KMS-11 (cell line): ENCODE measurements at regions not wholly inside any gene's neighbourhood (a gene's known extent, or its start where the extent isn't known, plus 50 kb on each side); places are given as distances from the start of the nearest gene placed in this dataset.

Experiments
- H2AFZ ChIP-seq: fragments of 200-600 bp; sonication (generic); 2 replicates; pipeline ENCODE4 v1.6.1; 2016; ENCODE audit warnings: antibody characterized with exemption, mixed run types, low read depth
- H3K27ac ChIP-seq: fragments of 200-600 bp; sonication (generic); 2 replicates; pipeline ENCODE4 v1.6.1; 2016; ENCODE audit warnings: mild to moderate bottlenecking, mixed run types
- H3K27me3 ChIP-seq: fragments of 200-600 bp; sonication (generic); 2 replicates; pipeline ENCODE4 v1.6.1; 2017; ENCODE audit warnings: mild to moderate bottlenecking, low read depth, mixed run types, moderate library complexity; ENCODE audit not compliant: insufficient read depth
- H3K36me3 ChIP-seq: fragments of 200-600 bp; sonication (generic); 2 replicates; pipeline ENCODE4 v1.6.1; 2017; ENCODE audit warnings: mild to moderate bottlenecking, mixed run types; ENCODE audit not compliant: insufficient read depth
- H3K4me1 ChIP-seq: fragments of 200-600 bp; sonication (generic); 2 replicates; pipeline ENCODE4 v1.6.1; 2016; ENCODE audit warnings: mild to moderate bottlenecking, low read depth, mixed run types; ENCODE audit not compliant: poor library complexity, severe bottlenecking
- H3K4me2 ChIP-seq: fragments of 200-600 bp; sonication (generic); 2 replicates; pipeline ENCODE4 v1.7.0; 2016; ENCODE audit warnings: mild to moderate bottlenecking, mixed run types
- H3K4me3 ChIP-seq: fragments of 200-600 bp; sonication (generic); IDR thresholded peaks from 2 replicates; pipeline ENCODE4 v1.6.1; 2017; ENCODE audit warnings: low read depth, low read length, mixed read lengths; ENCODE audit not compliant: insufficient read depth
- H3K79me2 ChIP-seq: fragments of 200-600 bp; sonication (generic); 2 replicates; pipeline ENCODE4 v1.6.1; 2016; ENCODE audit warnings: low read depth, mixed run types; ENCODE audit not compliant: insufficient read depth
- H3K9ac ChIP-seq: fragments of 200-600 bp; sonication (generic); 2 replicates; pipeline ENCODE4 v1.6.1; 2016; ENCODE audit warnings: mild to moderate bottlenecking, mixed run types
- H4K20me1 ChIP-seq: fragments of 200-600 bp; sonication (generic); 2 replicates; pipeline ENCODE4 v1.6.1; 2016; ENCODE audit warnings: mild to moderate bottlenecking, mixed run types; ENCODE audit not compliant: insufficient read depth
- TF ChIP-seq, protein P1 (sequence below): fragments of 200-600 bp; sonication (generic); conservative IDR thresholded peaks from 2 replicates; pipeline ENCODE4 v1.6.1; 2017; ENCODE audit warnings: low read depth, mild to moderate bottlenecking, antibody characterized with exemption, low read length, moderate library complexity, mixed read lengths

DNA sequence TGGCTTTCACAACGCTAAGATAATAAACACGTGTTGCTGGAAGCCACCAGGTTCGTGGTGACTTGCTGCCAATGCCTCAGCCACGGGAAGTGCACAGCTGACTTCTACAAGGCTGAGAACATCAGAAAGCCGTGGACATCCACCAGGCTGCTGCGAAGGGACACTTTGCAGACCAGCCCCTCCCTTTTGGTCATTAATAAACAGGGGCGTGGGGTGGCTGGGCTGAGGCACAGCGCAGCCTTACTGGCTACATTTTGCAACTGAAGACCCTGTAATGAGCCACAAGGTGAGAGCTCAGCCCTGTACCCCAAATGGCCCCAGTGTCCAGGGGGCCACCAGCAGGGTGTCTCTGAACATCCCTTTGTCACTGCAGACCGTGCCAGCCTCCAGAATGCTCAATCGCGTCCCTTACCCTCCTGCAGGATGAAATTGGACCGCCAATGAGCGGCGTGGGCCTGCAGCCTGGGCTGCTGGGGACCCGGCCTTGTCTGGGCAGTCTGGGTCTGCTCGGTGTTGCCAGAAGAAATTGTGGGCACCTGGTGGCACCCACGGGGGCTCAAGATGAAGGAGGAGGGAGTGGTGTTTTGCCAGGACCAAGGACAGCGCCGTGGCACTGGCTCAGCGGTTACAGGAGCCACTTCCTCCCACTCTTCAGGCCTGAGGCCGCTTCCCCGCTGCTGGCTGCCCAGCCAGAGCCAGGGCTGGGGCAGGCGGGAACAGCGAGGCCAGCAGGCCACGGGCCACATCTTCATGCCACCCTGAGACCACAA, 181.9 kb downstream of the CTTN start:
- Histone ChIP-seq H3K36me3 (no peaks in the 10 kb centered on the region), H3K79me2 (no peaks in the 10 kb centered on the region), H3K27ac (no peak overlapping the region), H3K4me1 (no peaks in the 10 kb centered on the region), H4K20me1 (no peaks in the 10 kb centered on the region), H3K4me2 (no peak overlapping the region), H2AFZ (no peak overlapping the region), H3K27me3 (no peaks in the 10 kb centered on the region), H3K4me3 (no peak overlapping the region), H3K9ac (no peak overlapping the region)
- TF ChIP-seq, protein P1, sequence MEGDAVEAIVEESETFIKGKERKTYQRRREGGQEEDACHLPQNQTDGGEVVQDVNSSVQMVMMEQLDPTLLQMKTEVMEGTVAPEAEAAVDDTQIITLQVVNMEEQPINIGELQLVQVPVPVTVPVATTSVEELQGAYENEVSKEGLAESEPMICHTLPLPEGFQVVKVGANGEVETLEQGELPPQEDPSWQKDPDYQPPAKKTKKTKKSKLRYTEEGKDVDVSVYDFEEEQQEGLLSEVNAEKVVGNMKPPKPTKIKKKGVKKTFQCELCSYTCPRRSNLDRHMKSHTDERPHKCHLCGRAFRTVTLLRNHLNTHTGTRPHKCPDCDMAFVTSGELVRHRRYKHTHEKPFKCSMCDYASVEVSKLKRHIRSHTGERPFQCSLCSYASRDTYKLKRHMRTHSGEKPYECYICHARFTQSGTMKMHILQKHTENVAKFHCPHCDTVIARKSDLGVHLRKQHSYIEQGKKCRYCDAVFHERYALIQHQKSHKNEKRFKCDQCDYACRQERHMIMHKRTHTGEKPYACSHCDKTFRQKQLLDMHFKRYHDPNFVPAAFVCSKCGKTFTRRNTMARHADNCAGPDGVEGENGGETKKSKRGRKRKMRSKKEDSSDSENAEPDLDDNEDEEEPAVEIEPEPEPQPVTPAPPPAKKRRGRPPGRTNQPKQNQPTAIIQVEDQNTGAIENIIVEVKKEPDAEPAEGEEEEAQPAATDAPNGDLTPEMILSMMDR, result no peak

DNA sequence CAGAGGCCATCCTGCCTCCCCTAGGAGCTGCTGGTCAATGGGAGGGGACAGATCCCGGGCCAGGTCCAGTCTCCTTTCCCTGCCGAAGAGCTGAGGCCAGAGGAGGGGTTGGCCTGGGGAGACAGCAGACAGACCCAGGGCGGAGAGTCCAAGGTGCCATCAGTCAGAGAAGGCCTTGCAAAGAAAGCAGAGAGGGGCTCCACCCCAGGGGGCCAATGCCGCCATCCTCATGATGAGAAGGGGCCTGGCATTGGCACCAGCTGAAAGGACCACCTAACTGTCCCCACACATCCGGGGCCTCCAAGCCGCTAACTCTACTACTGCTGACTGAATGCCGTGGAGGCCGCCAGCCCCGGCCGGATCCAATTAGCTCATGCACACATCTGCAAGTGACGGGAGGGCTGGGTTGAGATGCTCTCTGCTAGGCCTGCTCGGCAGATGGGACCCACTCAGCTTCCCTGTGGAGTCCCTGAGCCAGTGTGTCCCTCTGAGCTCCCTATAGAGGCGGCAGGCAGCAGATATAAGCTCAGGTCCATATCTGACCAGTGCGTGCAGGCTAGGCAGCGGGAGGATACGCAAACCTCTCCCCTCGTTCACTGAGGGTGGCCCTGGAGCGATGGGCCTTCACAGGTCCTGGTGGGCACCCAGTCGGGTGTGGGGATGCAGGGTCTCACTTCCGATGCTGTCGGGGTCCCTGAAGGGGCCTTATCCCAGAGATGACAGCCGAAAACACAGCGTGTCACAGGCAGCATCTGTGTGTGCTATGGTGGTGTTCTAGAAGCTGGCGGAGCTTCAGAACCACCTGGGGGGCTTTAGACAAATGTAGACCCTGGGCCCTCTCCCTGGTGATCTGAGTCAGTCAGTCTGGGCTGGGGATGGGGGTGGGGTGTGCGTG, 183.9 kb downstream of the CTTN start:
- H4K20me1 ChIP-seq, result no peaks in the 10 kb centered on the region
- H3K9ac ChIP-seq, result no peak overlapping the region
- H3K4me2 ChIP-seq, result no peak overlapping the region
- H3K4me3 ChIP-seq, result no peak overlapping the region
- H3K27ac ChIP-seq, result no peak overlapping the region
- TF ChIP-seq, protein P1, result no peak
- H3K4me1 ChIP-seq, result no peaks in the 10 kb centered on the region
- H3K27me3 ChIP-seq, result no peaks in the 10 kb centered on the region
- H3K36me3 ChIP-seq, result no peaks in the 10 kb centered on the region
- H3K79me2 ChIP-seq, result no peaks in the 10 kb centered on the region
- no peak overlapping the region for H2AFZ ChIP-seq

DNA sequence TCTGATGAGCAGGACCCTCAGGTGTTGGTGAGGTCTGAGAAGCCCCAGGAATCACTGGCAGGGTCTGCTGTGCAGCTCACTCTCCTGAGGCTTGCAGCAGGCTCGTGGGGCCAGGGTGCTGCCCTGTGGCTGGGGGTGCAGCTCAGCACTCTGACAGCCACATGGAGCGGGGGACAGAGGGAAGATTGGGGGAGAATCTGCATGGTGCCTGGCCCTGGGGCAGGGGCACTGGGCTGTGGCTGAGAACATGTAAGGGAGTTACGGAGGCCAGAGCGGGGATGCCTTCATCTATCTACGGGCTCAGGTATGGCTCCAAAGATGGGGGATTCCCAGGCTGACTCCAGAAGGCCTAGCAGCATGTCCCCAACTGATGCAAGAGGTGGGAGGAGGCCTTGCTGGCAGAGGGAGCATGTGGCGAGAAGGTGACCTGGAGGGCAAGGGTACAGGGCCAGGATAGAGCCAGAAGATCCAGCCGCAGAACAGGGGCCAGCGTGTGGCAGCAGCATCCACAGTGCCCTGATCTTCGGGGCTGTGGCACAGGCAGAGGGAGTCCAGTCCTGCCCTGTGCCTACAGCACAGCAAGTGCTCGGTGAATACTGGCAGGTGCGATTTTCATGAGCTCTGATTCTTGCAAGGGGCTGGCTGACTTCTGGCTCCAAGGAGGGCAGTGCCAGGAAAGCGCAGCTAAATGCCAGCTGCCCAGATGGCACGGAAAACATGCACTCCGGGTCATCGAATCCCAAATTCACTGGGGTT, 184.7 kb downstream of the CTTN start:
- Histone ChIP-seq H3K4me2 (no peak overlapping the region), H3K36me3 (no peaks in the 10 kb centered on the region), H3K4me1 (no peaks in the 10 kb centered on the region), H3K4me3 (no peak overlapping the region), H2AFZ (no peak overlapping the region), H3K9ac (no peak overlapping the region), H3K27ac (no peak overlapping the region), H4K20me1 (no peaks in the 10 kb centered on the region), H3K79me2 (no peaks in the 10 kb centered on the region), H3K27me3 (no peaks in the 10 kb centered on the region)
- TF ChIP-seq, protein P1, result no peak

DNA sequence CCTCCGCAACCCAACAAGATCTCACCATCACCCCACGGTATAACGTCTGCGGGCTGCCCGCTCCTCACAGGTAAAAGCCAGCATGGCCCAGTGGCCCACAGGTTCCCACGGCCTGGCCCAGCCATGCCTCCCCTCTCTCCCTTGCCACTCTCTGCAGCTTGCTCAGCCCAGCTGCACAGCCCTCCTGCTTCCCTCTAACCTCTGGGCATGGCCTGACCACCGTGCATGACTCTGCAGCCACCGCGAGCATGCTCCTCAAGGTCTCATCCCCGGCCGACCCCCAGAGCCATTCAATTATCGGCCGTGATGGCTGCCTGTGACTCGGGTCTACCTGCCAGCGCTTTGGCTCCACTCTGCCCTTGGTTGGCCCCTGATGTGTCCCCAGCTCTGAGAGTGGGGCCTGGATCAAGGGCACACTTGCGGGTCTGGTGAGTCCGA, 185.5 kb downstream of the CTTN start:
- H4K20me1 ChIP-seq, result no peaks in the 10 kb centered on the region

More for the DNA sequence above, 185.5 kb downstream of the CTTN start:
- H3K27me3 ChIP-seq, result no peaks in the 10 kb centered on the region
- no peak overlapping the region for H3K4me2 ChIP-seq
- TF ChIP-seq, protein P1, result no peak
- H3K79me2 ChIP-seq, result no peaks in the 10 kb centered on the region
- H2AFZ ChIP-seq, result no peak overlapping the region
- H3K4me3 ChIP-seq, result no peak overlapping the region
- no peaks in the 10 kb centered on the region for H3K4me1 ChIP-seq
- H3K36me3 ChIP-seq, result no peaks in the 10 kb centered on the region
- no peak overlapping the region for H3K27ac ChIP-seq
- H3K9ac ChIP-seq, result no peak overlapping the region
